ENCODE measurements at regions not wholly inside any gene's neighbourhood (a gene's known extent, or its start where the extent isn't known, plus 50 kb on each side); places are given as distances from the start of the nearest gene placed in this dataset.
"Not testable (repeated sequence)": the region's sequence is repeated elsewhere in the genome, so short reads cannot be mapped to it uniquely, and the experiment has no call there.

DNA sequence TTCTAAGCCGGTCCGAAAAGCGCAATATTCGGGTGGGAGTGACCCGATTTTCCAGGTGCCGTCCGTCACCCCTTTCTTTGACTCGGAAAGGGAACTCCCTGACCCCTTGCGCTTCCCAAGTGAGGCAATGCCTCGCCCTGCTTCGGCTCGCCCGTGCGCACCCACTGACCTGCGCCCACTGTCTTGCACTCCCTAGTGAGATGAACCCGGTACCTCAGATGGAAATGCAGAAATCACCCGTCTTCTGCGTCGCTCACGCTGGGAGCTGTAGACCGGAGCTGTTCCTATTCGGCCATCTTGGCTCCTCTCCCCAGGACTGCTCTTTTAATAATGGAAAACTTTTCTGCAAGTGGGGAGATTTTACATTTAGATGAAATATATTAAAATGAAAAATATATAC, 297.5 kb downstream of the LNPK start:
- ATAC-seq = not testable (repeated sequence)

DNA sequence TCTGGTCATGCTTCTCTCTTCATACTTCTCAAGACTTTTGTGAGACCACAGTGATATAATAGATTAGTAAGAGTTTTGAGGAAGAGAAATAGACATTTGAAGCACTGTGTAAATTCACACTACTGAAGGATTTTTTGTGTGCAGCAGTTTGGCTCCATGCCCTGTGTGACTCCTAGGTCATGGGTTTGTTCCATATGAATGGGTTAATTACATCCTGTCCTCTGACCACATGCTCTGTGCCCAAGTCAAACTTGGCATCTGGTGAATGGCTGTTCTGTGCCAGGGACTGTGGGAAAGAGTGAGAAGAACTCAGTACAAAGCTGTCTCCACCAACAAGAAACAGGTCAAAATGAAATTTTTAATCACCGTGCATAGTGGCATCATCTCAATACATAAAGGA, 304.0 kb downstream of the LNPK start:
- no peak for ATAC-seq
- TF ChIP-seq, protein P1, sequence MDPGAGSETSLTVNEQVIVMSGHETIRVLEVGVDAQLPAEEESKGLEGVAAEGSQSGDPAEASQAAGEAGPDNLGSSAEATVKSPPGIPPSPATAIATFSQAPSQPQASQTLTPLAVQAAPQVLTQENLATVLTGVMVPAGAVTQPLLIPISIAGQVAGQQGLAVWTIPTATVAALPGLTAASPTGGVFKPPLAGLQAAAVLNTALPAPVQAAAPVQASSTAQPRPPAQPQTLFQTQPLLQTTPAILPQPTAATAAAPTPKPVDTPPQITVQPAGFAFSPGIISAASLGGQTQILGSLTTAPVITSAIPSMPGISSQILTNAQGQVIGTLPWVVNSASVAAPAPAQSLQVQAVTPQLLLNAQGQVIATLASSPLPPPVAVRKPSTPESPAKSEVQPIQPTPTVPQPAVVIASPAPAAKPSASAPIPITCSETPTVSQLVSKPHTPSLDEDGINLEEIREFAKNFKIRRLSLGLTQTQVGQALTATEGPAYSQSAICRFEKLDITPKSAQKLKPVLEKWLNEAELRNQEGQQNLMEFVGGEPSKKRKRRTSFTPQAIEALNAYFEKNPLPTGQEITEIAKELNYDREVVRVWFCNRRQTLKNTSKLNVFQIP (CRISPR knock-in tag; IDR thresholded peaks at IDR 0.05; ENCODE audit: borderline replicate concordance, low read depth) = no peak
- TF ChIP-seq ZFP3 (CRISPR knock-in tag; IDR thresholded peaks at IDR 0.05) (no peak), ISL1 (CRISPR knock-in tag; IDR thresholded peaks at IDR 0.05) (no peak), ZNF565 (CRISPR knock-in tag; conservative IDR thresholded peaks at IDR 0.05; ENCODE audit: low read depth) (no peak), BACH2 (CRISPR knock-in tag; IDR thresholded peaks at IDR 0.05; ENCODE audit: borderline replicate concordance) (no peak), SNAI2 (CRISPR knock-in tag; IDR thresholded peaks at IDR 0.05) (no peak), OSR1 (CRISPR knock-in tag; IDR thresholded peaks at IDR 0.05) (no peak), TCF4 (CRISPR knock-in tag; IDR thresholded peaks at IDR 0.05; ENCODE audit: borderline replicate concordance) (no peak), ZNF8 (CRISPR knock-in tag; IDR thresholded peaks at IDR 0.05) (no peak), PPARA (CRISPR knock-in tag; IDR thresholded peaks at IDR 0.05; ENCODE audit: borderline replicate concordance) (no peak), ZC3H10 (CRISPR knock-in tag; IDR thresholded peaks at IDR 0.05) (no peak), ESRRG (CRISPR knock-in tag; IDR thresholded peaks at IDR 0.05) (no peak), ZNF70 (CRISPR knock-in tag; IDR thresholded peaks at IDR 0.05) (no peak), ZFP30 (CRISPR knock-in tag; IDR thresholded peaks at IDR 0.05) (no peak), ARNTL (CRISPR knock-in tag; IDR thresholded peaks at IDR 0.05; ENCODE audit: borderline replicate concordance, low read depth) (no peak), RARB (CRISPR knock-in tag; IDR thresholded peaks at IDR 0.05) (no peak), CSDC2 (CRISPR knock-in tag; IDR thresholded peaks at IDR 0.05) (no peak)
- TF ChIP-seq, protein P2, sequence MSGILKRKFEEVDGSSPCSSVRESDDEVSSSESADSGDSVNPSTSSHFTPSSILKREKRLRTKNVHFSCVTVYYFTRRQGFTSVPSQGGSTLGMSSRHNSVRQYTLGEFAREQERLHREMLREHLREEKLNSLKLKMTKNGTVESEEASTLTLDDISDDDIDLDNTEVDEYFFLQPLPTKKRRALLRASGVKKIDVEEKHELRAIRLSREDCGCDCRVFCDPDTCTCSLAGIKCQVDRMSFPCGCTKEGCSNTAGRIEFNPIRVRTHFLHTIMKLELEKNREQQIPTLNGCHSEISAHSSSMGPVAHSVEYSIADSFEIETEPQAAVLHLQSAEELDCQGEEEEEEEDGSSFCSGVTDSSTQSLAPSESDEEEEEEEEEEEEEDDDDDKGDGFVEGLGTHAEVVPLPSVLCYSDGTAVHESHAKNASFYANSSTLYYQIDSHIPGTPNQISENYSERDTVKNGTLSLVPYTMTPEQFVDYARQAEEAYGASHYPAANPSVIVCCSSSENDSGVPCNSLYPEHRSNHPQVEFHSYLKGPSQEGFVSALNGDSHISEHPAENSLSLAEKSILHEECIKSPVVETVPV (CRISPR knock-in tag; IDR thresholded peaks at IDR 0.05) = no peak
- TF ChIP-seq, protein P3, sequence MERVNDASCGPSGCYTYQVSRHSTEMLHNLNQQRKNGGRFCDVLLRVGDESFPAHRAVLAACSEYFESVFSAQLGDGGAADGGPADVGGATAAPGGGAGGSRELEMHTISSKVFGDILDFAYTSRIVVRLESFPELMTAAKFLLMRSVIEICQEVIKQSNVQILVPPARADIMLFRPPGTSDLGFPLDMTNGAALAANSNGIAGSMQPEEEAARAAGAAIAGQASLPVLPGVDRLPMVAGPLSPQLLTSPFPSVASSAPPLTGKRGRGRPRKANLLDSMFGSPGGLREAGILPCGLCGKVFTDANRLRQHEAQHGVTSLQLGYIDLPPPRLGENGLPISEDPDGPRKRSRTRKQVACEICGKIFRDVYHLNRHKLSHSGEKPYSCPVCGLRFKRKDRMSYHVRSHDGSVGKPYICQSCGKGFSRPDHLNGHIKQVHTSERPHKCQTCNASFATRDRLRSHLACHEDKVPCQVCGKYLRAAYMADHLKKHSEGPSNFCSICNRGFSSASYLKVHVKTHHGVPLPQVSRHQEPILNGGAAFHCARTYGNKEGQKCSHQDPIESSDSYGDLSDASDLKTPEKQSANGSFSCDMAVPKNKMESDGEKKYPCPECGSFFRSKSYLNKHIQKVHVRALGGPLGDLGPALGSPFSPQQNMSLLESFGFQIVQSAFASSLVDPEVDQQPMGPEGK (CRISPR knock-in tag; IDR thresholded peaks at IDR 0.05; ENCODE audit: borderline replicate concordance) = no peak
- TF ChIP-seq, protein P4, sequence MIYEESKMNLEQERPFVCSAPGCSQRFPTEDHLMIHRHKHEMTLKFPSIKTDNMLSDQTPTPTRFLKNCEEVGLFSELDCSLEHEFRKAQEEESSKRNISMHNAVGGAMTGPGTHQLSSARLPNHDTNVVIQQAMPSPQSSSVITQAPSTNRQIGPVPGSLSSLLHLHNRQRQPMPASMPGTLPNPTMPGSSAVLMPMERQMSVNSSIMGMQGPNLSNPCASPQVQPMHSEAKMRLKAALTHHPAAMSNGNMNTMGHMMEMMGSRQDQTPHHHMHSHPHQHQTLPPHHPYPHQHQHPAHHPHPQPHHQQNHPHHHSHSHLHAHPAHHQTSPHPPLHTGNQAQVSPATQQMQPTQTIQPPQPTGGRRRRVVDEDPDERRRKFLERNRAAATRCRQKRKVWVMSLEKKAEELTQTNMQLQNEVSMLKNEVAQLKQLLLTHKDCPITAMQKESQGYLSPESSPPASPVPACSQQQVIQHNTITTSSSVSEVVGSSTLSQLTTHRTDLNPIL (CRISPR knock-in tag; IDR thresholded peaks at IDR 0.05; ENCODE audit: low read depth) = no peak

DNA sequence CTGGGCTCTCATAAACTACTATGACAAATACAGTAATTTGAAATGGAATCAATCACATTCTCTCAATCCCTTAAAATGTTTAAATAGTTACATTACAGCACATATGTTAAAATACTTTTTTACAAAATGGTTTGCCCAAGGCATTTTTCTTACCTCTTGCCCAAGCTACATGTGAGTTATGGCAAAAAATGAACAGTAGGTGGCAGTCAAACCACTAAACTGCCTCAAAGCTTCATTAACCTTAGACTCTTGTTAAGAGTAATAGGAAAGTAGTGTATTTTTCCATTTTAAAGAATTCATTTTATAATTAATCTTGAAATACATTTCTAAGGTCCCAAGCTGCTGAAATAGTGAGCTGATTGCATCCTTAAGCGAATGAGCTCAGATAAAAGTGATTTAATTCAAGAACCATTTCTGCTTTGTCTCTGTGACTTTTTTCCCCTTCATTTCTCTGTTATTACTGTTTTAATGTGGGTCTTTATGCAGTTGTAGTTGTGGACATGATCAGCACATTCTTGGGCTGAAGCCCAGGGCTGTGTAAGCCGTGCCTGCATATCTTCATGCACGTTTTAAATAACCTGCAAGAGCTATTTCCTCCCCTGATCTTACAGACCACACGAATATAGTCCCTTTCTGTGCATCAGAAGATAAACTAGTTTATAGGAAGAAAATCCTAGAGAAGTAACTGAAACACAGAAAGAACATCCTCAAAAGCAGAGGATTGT, 311.8 kb downstream of the LNPK start:
- ATAC-seq = peak; percentile 93
- TF ChIP-seq ZFP30 (CRISPR knock-in tag; IDR thresholded peaks at IDR 0.05) (no peak), TOX (CRISPR knock-in tag; IDR thresholded peaks at IDR 0.05; ENCODE audit: borderline replicate concordance) (no peak)
- TF ChIP-seq, protein P3 (CRISPR knock-in tag; IDR thresholded peaks at IDR 0.05; ENCODE audit: borderline replicate concordance) = no peak

DNA sequence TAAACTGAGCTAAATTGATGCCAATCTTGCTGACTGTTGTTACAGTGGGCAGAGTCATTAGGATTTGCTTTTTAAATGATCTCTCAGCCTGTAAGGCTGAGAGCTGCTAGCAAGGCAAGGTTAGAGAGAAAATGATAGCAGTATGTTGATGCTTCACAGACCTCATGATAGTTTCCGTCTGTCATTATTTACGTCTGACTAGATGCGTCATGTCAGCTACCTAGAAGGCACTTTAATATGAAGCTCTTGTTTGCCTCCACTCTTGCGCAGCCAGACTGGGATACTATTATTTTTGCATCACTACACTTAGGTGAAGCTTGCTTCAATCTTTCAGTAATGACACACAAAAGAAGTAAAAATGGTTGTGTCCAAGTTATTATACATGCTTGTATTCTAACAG, 313.8 kb downstream of the LNPK start:
- no peak for ATAC-seq
- TF ChIP-seq, protein P1 (CRISPR knock-in tag; IDR thresholded peaks at IDR 0.05; ENCODE audit: borderline replicate concordance, low read depth) = no peak
- TF ChIP-seq ZNF70 (CRISPR knock-in tag; IDR thresholded peaks at IDR 0.05) (no peak), ZFP3 (CRISPR knock-in tag; IDR thresholded peaks at IDR 0.05) (no peak), GLIS3 (CRISPR knock-in tag; IDR thresholded peaks at IDR 0.05) (no peak), ISL1 (CRISPR knock-in tag; IDR thresholded peaks at IDR 0.05) (no peak), ZNF8 (CRISPR knock-in tag; IDR thresholded peaks at IDR 0.05) (no peak), RARB (CRISPR knock-in tag; IDR thresholded peaks at IDR 0.05) (no peak), ZC3H10 (CRISPR knock-in tag; IDR thresholded peaks at IDR 0.05) (no peak), ZFP30 (CRISPR knock-in tag; IDR thresholded peaks at IDR 0.05) (no peak), TCF4 (CRISPR knock-in tag; IDR thresholded peaks at IDR 0.05; ENCODE audit: borderline replicate concordance) (no peak)
- TF ChIP-seq, protein P5, sequence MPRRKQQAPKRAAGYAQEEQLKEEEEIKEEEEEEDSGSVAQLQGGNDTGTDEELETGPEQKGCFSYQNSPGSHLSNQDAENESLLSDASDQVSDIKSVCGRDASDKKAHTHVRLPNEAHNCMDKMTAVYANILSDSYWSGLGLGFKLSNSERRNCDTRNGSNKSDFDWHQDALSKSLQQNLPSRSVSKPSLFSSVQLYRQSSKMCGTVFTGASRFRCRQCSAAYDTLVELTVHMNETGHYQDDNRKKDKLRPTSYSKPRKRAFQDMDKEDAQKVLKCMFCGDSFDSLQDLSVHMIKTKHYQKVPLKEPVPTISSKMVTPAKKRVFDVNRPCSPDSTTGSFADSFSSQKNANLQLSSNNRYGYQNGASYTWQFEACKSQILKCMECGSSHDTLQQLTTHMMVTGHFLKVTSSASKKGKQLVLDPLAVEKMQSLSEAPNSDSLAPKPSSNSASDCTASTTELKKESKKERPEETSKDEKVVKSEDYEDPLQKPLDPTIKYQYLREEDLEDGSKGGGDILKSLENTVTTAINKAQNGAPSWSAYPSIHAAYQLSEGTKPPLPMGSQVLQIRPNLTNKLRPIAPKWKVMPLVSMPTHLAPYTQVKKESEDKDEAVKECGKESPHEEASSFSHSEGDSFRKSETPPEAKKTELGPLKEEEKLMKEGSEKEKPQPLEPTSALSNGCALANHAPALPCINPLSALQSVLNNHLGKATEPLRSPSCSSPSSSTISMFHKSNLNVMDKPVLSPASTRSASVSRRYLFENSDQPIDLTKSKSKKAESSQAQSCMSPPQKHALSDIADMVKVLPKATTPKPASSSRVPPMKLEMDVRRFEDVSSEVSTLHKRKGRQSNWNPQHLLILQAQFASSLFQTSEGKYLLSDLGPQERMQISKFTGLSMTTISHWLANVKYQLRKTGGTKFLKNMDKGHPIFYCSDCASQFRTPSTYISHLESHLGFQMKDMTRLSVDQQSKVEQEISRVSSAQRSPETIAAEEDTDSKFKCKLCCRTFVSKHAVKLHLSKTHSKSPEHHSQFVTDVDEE (CRISPR knock-in tag; IDR thresholded peaks at IDR 0.05) = no peak
